GM19467 (cell line): ENCODE measurements at regions not wholly inside any gene's neighbourhood (a gene's known extent, or its start where the extent isn't known, plus 50 kb on each side); places are given as distances from the start of the nearest gene placed in this dataset.
"Not testable (repeated sequence)": the region's sequence is repeated elsewhere in the genome, so short reads cannot be mapped to it uniquely, and the experiment has no call there.

Experiments used
- ATAC-seq: cut with Tn5 transposase; IDR thresholded peaks from one replicate; pipeline ENCODE4 v1.9.1; 2021; ENCODE audit warnings: mild to moderate bottlenecking, moderate library complexity; ENCODE audit not compliant: unreplicated experiment

DNA sequence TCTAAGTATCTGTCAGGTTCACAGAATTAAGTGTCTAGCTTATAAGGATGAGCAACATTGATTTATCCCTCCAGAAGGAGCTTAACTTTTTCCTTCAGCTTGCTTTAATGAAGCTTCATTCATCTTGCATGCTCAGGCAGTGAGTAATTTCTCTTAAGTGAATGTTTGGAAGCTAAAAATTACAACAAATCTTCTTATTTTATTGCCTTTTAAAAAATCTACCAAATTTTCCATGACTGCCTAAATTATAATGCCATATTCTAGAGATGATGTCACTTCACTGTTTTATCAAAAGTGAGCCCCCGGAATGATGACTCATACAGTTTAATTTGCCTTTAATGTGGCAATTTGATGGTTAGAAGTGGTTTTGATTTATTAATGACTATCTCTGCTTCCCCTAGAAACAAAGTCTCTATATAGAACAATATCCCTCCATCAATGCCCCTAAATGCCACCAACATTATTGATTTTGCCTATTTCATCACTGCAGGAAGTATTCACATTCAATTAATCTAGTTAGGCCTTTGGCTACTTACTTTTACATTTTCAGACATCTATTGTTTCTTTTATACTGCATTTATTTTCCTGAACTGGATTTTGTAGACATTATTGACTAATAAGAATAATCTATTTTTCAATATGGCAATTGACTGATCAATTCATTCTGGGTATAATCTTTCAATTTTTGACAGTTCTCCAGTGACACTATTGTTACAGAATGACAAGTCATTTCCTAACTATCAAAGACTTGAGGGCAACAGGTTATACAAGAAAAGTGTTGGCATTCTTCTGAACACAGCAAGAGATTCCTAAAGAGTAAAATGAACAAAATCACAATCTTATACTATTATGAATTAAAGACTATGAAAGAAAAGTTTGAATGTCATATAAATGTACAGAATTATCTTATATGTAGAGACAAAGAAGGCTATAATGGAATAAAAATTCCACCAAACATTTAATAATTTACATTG lies 139.3 kb upstream of the ODAD2 start:
- ATAC-seq: no peak

- ATAC-seq: no peak
These were observed 136.4 kb upstream of the ODAD2 start for GRCh38 chr10:28135258-28135657.

- ATAC-seq: no peak
These were observed 131.4 kb upstream of the ODAD2 start for GRCh38 chr10:28130267-28130666.

GRCh38 chr10:28127881-28128280 lies 129.0 kb upstream of the ODAD2 start:
- ATAC-seq: no peak

GRCh38 chr10:28125701-28126100 lies 126.8 kb upstream of the ODAD2 start:
- ATAC-seq: no peak

DNA sequence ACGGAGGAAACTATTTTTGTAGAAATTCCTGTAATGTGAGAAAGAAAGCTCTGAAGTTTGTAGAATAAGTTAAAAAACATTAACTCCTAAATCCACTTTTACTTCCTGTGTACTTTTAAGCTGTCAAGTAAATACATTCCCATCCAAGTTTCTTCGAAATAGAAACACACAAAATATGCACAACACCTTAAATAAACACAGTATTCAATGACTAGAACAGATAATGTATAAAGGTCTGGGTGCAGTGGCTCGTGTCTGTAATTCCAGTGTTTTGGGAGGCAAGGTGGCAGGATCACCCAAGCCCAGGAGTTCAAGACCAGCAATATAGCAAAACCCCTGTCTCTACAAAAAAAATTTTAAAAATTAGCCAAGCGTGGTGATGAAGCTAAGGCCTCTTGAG lies 121.9 kb upstream of the ODAD2 start:
- ATAC-seq: no peak

- no peak for ATAC-seq
These were observed 121.3 kb upstream of the ODAD2 start for GRCh38 chr10:28120043-28120749.

- no peak for ATAC-seq
These were observed 120.2 kb upstream of the ODAD2 start for GRCh38 chr10:28118985-28119628.

GRCh38 chr10:28113202-28113601 lies 114.3 kb upstream of the ODAD2 start:
- ATAC-seq: no peak

DNA sequence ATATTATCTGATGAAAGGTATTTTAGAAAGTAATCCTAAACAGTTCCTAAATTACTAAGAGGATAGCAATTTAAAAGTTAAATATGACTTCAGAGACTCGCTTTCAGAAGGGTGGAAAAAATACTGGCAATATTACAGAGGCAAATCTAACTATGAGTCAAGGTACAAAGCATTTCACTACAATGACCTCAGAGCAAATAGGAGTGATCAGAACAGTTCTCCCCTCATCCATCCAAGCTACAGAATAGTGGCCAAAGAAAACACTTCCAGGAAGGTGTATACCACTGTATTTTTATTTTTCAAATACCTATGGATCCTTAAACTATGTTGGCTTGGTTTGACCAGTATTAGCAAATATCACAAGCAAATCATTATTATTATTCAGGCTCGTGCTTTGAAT lies 112.8 kb upstream of the ODAD2 start:
- no peak for ATAC-seq

- ATAC-seq: no peak
These were observed 106.7 kb upstream of the ODAD2 start for GRCh38 chr10:28105561-28105960.

DNA sequence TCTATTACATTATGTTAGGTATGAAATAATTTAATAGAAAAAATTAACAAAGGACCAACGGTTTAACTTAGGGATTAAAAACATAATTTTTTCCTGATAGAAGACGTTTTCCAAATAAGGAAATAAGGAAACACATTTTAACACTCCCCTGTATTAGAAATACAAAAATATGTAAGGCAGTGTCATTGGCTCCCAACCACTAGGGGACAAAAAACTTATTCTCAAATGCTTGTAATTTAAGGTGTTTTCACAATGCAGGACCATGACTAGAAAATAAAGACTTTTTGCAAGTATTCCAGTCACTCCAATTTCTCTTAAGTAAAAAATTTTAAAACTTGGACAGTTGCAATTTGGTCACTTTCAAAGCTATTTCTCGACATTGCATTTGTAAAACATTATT lies 98.8 kb upstream of the ODAD2 start:
- ATAC-seq: no peak

- no peak for ATAC-seq
These were observed 97.0 kb upstream of the ODAD2 start for GRCh38 chr10:28095791-28096378.

DNA sequence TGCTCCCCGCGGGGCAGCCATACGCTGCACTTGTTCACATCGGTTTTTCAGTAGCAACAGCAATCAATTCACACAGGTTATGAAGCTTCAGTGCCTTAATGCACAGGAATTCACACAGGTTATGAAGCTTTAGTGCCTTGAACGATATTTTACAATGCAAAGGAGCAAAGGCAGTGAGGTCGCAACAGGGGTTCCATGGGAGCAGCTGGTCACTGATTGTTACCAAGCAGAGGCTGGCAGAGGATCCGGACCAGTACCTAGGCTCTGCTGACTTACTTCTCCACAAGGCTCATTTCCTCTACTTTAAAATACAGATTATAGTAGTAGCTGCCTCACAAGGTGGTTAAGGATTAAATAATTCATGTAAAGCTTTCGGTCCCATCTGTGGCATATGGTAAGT lies 95.2 kb upstream of the ODAD2 start:
- ATAC-seq: no peak

- ATAC-seq: no peak
These were observed 93.0 kb upstream of the ODAD2 start for GRCh38 chr10:28091913-28092312.

DNA sequence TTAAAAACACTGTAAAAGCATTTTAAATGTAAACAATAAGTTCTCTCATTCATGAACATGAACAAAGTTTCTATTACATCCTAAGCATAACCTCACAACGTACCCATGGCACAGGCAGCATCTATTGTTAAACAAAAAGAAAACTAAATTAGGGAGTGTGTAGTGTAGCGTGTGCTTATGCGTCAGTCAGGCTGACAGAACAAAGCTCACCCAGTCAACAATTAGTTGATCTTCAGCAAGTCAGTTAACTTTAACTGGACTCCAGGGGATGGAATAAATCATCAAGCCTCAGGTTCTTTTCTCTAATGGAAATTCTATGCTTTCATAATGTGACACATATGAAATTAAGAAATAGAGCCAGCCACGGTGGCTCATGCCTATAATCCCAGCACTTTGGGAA lies 91.6 kb upstream of the ODAD2 start:
- ATAC-seq: no peak

DNA sequence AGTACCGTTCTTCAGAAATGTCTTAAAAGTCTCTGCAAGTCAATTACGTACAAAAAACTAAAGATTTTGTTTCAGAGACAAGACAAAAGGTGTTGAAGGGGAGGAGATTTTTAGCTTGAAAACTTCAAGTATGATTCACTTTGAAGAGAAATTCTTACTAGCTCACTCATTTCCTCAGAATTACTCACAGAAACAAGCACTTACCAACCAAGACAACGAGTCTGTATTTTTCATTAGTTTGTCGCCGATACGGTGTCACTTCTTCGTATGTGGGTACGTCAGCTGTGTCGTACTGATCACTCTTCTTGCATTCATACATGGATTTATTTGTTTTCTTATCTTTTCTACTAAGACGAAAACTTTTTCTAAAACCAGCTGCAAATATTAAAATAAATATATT lies 90.6 kb upstream of the ODAD2 start:
- ATAC-seq: no peak

GRCh38 chr10:28087661-28088351 lies 88.9 kb upstream of the ODAD2 start:
- no peak for ATAC-seq

GRCh38 chr10:28085760-28086159 lies 86.9 kb upstream of the ODAD2 start:
- not testable (repeated sequence) for ATAC-seq

- ATAC-seq: no peak
These were observed 84.0 kb upstream of the ODAD2 start for GRCh38 chr10:28082885-28083284.

DNA sequence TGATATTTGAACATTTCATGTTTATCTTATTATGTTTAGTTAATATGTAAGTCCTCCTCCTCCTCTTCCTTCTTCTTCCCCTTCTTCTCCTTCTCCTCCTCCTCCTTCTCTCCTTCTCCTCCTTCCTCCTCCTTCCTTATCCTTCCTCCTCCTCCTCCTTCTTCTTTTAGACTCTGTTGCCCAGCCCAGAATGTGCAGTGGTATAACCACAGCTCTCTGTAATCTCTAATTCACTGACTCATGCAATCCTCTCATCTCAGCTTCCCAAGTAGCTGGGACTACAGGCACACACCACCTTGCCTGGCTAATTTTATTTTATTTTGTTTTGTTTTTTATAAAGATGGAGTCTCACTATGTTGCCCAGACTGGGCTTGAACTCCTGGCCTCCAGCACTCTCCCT lies 83.4 kb upstream of the ODAD2 start:
- ATAC-seq: no peak
